RWPE2 (cell line): ENCODE measurements at regions not wholly inside any gene's neighbourhood (a gene's known extent, or its start where the extent isn't known, plus 50 kb on each side); places are given as distances from the start of the nearest gene placed in this dataset.

Source experiments
- ATAC-seq: fragments of 200-7000 bp; cut with Tn5 transposase; 3 replicates; pipeline ENCODE4 v1.9.1; 2021; ENCODE audit warnings: low read depth
- DNase-seq: peaks from one replicate; pipeline ENCODE4 v3.0.0-alpha.2; 2020; ENCODE audit warnings: low spot score
- H3K27ac ChIP-seq: fragments of 450-650 bp; 2 replicates; pipeline ENCODE4 v1.5.1; 2017; ENCODE audit warnings: mild to moderate bottlenecking; ENCODE audit not compliant: poor library complexity, severe bottlenecking
- H3K27me3 ChIP-seq: fragments of 250-450 bp; sonication (Bioruptor Pico); 2 replicates; pipeline ENCODE4 v1.5.1; 2021; ENCODE audit warnings: mild to moderate bottlenecking, moderate library complexity; ENCODE audit not compliant: insufficient read depth, poor library complexity, severe bottlenecking
- H3K36me3 ChIP-seq: fragments of 250-450 bp; sonication (Bioruptor Pico); 2 replicates; pipeline ENCODE4 v1.5.1; 2020; ENCODE audit warnings: low read depth, mild to moderate bottlenecking, moderate library complexity
- H3K4me1 ChIP-seq: fragments of 250-450 bp; sonication (Bioruptor Pico); 2 replicates; pipeline ENCODE4 v1.5.1; 2021; ENCODE audit warnings: mild to moderate bottlenecking, moderate library complexity; ENCODE audit not compliant: insufficient read depth, poor library complexity, severe bottlenecking
- H3K4me3 ChIP-seq: fragments of 250-450 bp; sonication (Bioruptor Pico); 2 replicates; pipeline ENCODE4 v1.5.1; 2021; ENCODE audit warnings: mild to moderate bottlenecking, moderate library complexity; ENCODE audit not compliant: severe bottlenecking
- H3K9me3 ChIP-seq: fragments of 250-450 bp; sonication (Bioruptor Pico); 2 replicates; pipeline ENCODE4 v1.5.1; 2021; ENCODE audit warnings: mild to moderate bottlenecking, moderate library complexity; ENCODE audit not compliant: severe bottlenecking
- TF ChIP-seq, protein P1 (sequence below): fragments of 450-650 bp; IDR thresholded peaks from one replicate; pipeline ENCODE4 v1.5.1; 2017; ENCODE audit warnings: mild to moderate bottlenecking, moderate library complexity; ENCODE audit not compliant: poor library complexity, severe bottlenecking

DNA sequence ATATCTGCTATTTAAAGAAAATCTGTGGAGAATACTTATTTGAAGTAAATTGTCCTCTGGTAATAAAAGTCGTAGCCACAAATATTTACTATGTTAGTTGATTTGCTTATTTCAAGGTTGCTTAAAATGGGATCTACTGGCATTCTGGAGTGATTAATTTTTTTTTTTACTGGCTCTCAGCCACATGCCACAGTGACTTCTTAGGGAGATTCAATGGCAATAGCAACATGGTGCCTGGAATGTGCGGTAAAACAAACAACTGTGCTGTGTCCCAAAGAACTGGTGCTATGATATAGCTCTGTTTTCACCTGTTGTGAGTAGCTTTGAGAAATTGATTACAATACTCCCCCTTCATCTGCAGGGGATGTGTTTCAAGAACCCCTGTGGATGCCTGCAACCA is 324.3 kb downstream of the GPAT3 start:
- no peaks in the 10 kb centered on the region for H3K27me3 ChIP-seq
- H3K36me3 ChIP-seq: no peaks in the 10 kb centered on the region
- ATAC-seq (no peak), DNase-seq (no peak)
- no peaks in the 10 kb centered on the region for H3K9me3 ChIP-seq
- peaks cover 8% of the 10 kb centered on the region for H3K4me1 ChIP-seq
- no peak overlapping the region for H3K27ac ChIP-seq
- TF ChIP-seq, protein P1, sequence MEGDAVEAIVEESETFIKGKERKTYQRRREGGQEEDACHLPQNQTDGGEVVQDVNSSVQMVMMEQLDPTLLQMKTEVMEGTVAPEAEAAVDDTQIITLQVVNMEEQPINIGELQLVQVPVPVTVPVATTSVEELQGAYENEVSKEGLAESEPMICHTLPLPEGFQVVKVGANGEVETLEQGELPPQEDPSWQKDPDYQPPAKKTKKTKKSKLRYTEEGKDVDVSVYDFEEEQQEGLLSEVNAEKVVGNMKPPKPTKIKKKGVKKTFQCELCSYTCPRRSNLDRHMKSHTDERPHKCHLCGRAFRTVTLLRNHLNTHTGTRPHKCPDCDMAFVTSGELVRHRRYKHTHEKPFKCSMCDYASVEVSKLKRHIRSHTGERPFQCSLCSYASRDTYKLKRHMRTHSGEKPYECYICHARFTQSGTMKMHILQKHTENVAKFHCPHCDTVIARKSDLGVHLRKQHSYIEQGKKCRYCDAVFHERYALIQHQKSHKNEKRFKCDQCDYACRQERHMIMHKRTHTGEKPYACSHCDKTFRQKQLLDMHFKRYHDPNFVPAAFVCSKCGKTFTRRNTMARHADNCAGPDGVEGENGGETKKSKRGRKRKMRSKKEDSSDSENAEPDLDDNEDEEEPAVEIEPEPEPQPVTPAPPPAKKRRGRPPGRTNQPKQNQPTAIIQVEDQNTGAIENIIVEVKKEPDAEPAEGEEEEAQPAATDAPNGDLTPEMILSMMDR: no peak
- no peak overlapping the region for H3K4me3 ChIP-seq

DNA sequence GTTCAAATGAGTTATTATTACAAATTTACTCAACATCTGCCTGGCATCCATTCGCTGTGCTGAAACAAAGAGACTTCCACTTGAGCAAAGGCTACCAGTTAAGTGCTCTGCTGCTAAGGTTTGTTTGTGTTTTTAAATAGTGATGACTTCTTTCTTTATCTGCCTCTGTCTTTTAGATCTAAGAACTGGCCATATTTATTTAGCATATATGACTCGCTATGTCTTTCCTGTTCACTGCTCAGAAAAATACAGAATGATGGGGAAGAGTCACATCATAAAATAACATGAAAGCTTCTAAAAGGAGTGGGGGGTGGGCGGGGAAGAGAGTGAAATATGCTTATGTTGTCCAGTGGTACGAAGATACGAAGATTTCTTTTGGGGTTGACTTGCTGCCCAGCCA is 322.2 kb downstream of the GPAT3 start:
- H3K27me3 ChIP-seq: no peaks in the 10 kb centered on the region
- TF ChIP-seq, protein P1: no peak
- ATAC-seq (no peak), DNase-seq (no peak)
- no peak overlapping the region for H3K4me3 ChIP-seq
- H3K36me3 ChIP-seq: no peaks in the 10 kb centered on the region
- no peak overlapping the region for H3K27ac ChIP-seq
- peaks cover 16% of the 10 kb centered on the region for H3K4me1 ChIP-seq
- H3K9me3 ChIP-seq: no peaks in the 10 kb centered on the region

DNA sequence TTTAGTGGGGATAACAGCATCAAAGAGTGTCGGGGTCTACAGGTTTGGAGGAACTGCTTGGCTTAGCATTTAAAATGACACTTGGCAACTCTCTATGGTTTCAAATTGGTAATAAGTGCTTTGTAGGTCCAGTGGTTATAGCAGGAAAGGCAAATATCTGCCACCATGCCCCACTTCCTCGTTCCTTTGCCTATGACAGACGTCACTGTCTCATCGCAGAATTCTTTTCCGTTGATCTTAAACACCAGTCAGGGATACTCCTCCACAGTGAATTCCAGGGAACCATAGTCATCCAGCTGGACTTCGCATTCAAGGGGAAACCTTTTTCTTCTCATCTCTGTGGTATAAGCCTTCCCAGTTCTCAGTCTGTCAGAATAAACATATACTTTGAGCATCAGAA is 319.1 kb downstream of the GPAT3 start:
- DNase-seq (peak; percentile 35), ATAC-seq (peak; percentile 89)
- H3K4me1 ChIP-seq: peaks cover 32% of the 10 kb centered on the region
- no peaks in the 10 kb centered on the region for H3K36me3 ChIP-seq
- no peaks in the 10 kb centered on the region for H3K27me3 ChIP-seq
- H3K9me3 ChIP-seq: no peaks in the 10 kb centered on the region
- H3K27ac ChIP-seq: peak overlapping the region; percentile 68
- TF ChIP-seq, protein P1: no peak
- H3K4me3 ChIP-seq: no peak overlapping the region

DNA sequence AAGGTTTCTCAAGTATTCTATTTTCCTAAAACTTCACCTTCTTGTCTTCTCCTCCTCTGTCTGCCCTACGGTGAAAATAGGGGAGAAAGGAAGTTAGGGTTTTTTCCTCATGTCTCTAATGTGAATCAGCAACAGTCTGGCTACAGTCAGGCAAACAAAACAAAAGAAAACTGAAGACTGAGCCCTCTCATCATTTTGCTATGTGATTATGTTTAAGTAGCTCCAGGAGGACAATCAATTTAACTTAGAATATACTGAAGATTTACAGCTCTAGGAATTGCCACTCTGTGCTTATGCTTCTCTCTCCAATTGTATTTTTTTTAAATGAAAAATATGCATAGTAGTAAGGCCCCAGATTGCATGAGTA is 316.2 kb downstream of the GPAT3 start:
- Histone ChIP-seq H3K4me3 (no peak overlapping the region), H3K27me3 (no peaks in the 10 kb centered on the region), H3K36me3 (no peaks in the 10 kb centered on the region), H3K27ac (peak overlapping the region; percentile 72), H3K9me3 (no peaks in the 10 kb centered on the region), H3K4me1 (peaks cover 26% of the 10 kb centered on the region)
- no peak for DNase-seq
- peak; percentile 77 for ATAC-seq
- TF ChIP-seq, protein P1: no peak

DNA sequence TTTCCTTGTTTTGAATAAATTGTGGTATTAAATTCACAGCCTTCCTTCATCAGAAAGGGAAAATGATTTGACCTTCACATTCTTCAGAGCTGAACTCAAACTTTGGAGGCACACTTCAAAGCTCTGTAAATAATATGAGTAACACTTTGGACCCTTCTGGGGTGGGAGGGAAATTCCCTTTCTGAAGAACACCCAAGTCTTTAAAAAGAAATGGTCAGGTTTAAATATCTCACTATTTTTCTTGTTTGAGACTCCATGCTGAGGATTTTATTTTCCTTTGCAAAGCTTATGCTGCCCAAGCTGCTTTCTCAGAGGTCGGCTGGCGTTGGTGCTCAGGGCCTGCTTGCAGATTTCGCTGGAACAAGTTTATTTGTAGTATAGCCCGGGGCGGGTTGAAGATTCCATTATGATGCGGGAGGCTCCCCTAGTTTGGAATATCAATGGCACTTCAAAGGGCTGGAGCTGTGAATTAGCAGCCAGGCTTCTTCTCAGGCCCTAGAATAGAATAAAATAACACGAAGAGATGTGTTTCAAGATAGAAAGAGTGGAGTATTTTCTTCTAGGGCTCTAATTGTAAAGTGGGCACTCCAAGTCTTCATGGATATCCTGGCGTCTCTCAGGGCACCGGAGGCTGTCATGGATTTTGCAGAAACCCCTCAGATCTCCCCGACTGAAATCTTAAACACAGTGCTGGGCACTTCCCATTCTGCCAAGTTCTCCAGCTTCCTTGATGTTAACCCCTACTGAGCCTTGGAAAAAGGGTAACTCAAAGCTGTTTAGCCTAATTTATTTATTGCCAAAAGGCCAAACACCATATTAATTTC is 315.6 kb downstream of the GPAT3 start:
- H3K27ac ChIP-seq: peak overlapping the region; percentile 72
- no peaks in the 10 kb centered on the region for H3K27me3 ChIP-seq
- no peaks in the 10 kb centered on the region for H3K9me3 ChIP-seq
- no peak overlapping the region for H3K4me3 ChIP-seq
- ATAC-seq: no peak; the same call in 2 of the 3 replicates
- TF ChIP-seq, protein P1: no peak
- H3K4me1 ChIP-seq: peaks cover 26% of the 10 kb centered on the region
- no peak for DNase-seq
- H3K36me3 ChIP-seq: no peaks in the 10 kb centered on the region
